ENCODE measurements at regions not wholly inside any gene's neighbourhood (a gene's known extent, or its start where the extent isn't known, plus 50 kb on each side); places are given as distances from the start of the nearest gene placed in this dataset.
"Not testable (repeated sequence)": the region's sequence is repeated elsewhere in the genome, so short reads cannot be mapped to it uniquely, and the experiment has no call there.

GRCh38 chr1:229175297-229175696, 95.6 kb upstream of the RAB4A start:
- TF ChIP-seq CTCF (IDR thresholded peaks at IDR 0.05; ENCODE audit: poor library complexity, severe bottlenecking); EZH2 (IDR thresholded peaks at IDR 0.05; ENCODE audit: borderline replicate concordance, insufficient read depth, low read length, poor library complexity, severe bottlenecking); SMC3 (conservative IDR thresholded peaks at IDR 0.05; ENCODE audit: poor library complexity); EP300 (conservative IDR thresholded peaks at IDR 0.05; ENCODE audit: poor library complexity, severe bottlenecking); TAF1 (IDR thresholded peaks at IDR 0.05; ENCODE audit: low read depth); POLR2AphosphoS5 (IDR thresholded peaks at IDR 0.05); MXI1 (conservative IDR thresholded peaks at IDR 0.05; ENCODE audit: poor library complexity, severe bottlenecking); REST (IDR thresholded peaks at IDR 0.05; ENCODE audit: borderline replicate concordance): not testable (repeated sequence)
